GM12878 (cell line): ENCODE measurements at regions not wholly inside any gene's neighbourhood (a gene's known extent, or its start where the extent isn't known, plus 50 kb on each side); places are given as distances from the start of the nearest gene placed in this dataset.

ENCODE experiments used
- ATAC-seq: fragments of 200-7000 bp; cut with Tn5 transposase; 3 replicates; pipeline ENCODE4 v1.9.1; 2020; ENCODE audit warnings: mild to moderate bottlenecking, moderate library complexity
- BruUV-seq: library from RNA; stranded (reverse); fragments of 400-500 nt; replicated peaks from 2 replicates; lab custom pipeline; 2021; lab: Mats Ljungman, UMichigan
- CTCF ChIA-PET: fragments of 300-600 bp; sonication (Branson Sonifier 250); formaldehyde crosslinking; extraction: SDS; loops from one replicate; lab custom pipeline; 2021; ENCODE audit warnings: inconsistent platforms; lab: Yijun Ruan, JAX
- POLR2A ChIA-PET: fragments of 350-600 bp; formaldehyde crosslinking; extraction: SDS; loops from one replicate; lab custom pipeline; 2021; ENCODE audit warnings: inconsistent platforms; lab: Charles Lee
- RAD21 ChIA-PET: fragments of 300-600 bp; sonication (Branson Sonifier 250); formaldehyde crosslinking; loops from one replicate; lab custom pipeline; 2023; ENCODE audit warnings: antibody characterized with exemption; ENCODE audit not compliant: unreplicated experiment; lab: Charles Lee
- SMC1A ChIA-PET: fragments of 300-600 bp; sonication (Branson Sonifier 250); formaldehyde crosslinking; loops from one replicate; lab custom pipeline; 2023; ENCODE audit not compliant: unreplicated experiment, uncharacterized antibody; lab: Charles Lee
- DNase-seq: peaks from one replicate; pipeline ENCODE4 v3.0.0-alpha.2; 2011; ENCODE audit warnings: low read depth, low spot score
- FAIRE-seq: peaks from 3 replicates; lab custom pipeline; 2011; peaks lifted over from hg19 to GRCh38; lab: Jason Lieb, UNC
- H2AFZ ChIP-seq: 2 replicates; pipeline ENCODE4 v1.6.0; 2011; ENCODE audit warnings: low read depth, low read length, control low read depth; ENCODE audit not compliant: control insufficient read depth
- H3K27ac ChIP-seq: 2 replicates; pipeline ENCODE4 v1.5.1; 2011; ENCODE audit warnings: control low read depth; ENCODE audit not compliant: control insufficient read depth, insufficient read depth
- H3K27me3 ChIP-seq, 2 experiments: replicated peaks in 1 of 2; 2 replicates each; pipeline versions ENCODE4 v1.6.0 to v1.6.1; 2011; ENCODE audit warnings: low read length in 1 of 2; ENCODE audit not compliant: control insufficient read depth in 2 of 2, insufficient read depth in 2 of 2
- H3K36me3 ChIP-seq, 2 experiments: 2 replicates each; pipeline ENCODE4 v1.5.1; 2011; ENCODE audit warnings: low read length in 1 of 2; ENCODE audit not compliant: control insufficient read depth in 2 of 2, insufficient read depth in 2 of 2
- H3K4me1 ChIP-seq: 2 replicates; pipeline ENCODE4 v1.6.1; 2011; ENCODE audit warnings: mild to moderate bottlenecking, low read length, moderate library complexity, mixed read lengths; ENCODE audit not compliant: control insufficient read depth, insufficient read depth
- H3K4me2 ChIP-seq: 2 replicates; pipeline ENCODE4 v1.6.0; 2011; ENCODE audit warnings: control low read depth; ENCODE audit not compliant: control insufficient read depth, insufficient read depth
- H3K4me3 ChIP-seq: fragments of 200-600 bp; sonication (generic); 2 replicates; pipeline ENCODE4 v1.5.1; 2016
- H3K79me2 ChIP-seq: 2 replicates; pipeline ENCODE4 v1.6.0; 2011; ENCODE audit warnings: low read length; ENCODE audit not compliant: control insufficient read depth, insufficient read depth
- H3K9ac ChIP-seq: 2 replicates; pipeline ENCODE4 v1.8.0; 2011; ENCODE audit warnings: low read length, control low read depth, mixed read lengths; ENCODE audit not compliant: control insufficient read depth, insufficient read depth
- H3K9me3 ChIP-seq: replicated peaks from 3 replicates; pipeline ENCODE4 v1.5.1; 2011; ENCODE audit warnings: mild to moderate bottlenecking, low read length; ENCODE audit not compliant: control insufficient read depth, insufficient read depth
- H4K20me1 ChIP-seq: 2 replicates; pipeline ENCODE4 v1.6.0; 2011; ENCODE audit not compliant: control insufficient read depth, insufficient read depth
- ASH2L ChIP-seq: fragments of 300-600, 200-600 bp; sonication (generic); IDR thresholded peaks from 2 replicates; pipeline ENCODE4 v1.6.1; 2017; ENCODE audit warnings: low read depth, mild to moderate bottlenecking, borderline replicate concordance
- BRCA1 ChIP-seq: IDR thresholded peaks from 2 replicates; pipeline ENCODE4 v1.6.1; 2011; ENCODE audit warnings: low read depth, low read length, improper control_type of control experiment
- CBX3 ChIP-seq: fragments of 200-600 bp; sonication (generic); IDR thresholded peaks from 2 replicates; pipeline ENCODE4 v1.6.1; 2016; ENCODE audit warnings: low read depth, borderline replicate concordance
- FOXK2 ChIP-seq: fragments of 450-650 bp; IDR thresholded peaks from 2 replicates; pipeline ENCODE4 v1.6.1; 2017; ENCODE audit warnings: mild to moderate bottlenecking, moderate library complexity
- KDM1A ChIP-seq: fragments of 200-600 bp; sonication (generic); IDR thresholded peaks from 2 replicates; pipeline ENCODE4 v1.6.1; 2016; ENCODE audit warnings: borderline replicate concordance
- STAT3 ChIP-seq: IDR thresholded peaks from 2 replicates; pipeline ENCODE4 v1.6.1; 2011; ENCODE audit warnings: low read depth, low read length, improper control_type of control experiment
- TCF7 ChIP-seq: IDR thresholded peaks from 2 replicates; pipeline ENCODE4 v1.6.1; 2014; ENCODE audit warnings: antibody characterized with exemption, borderline replicate concordance
- ZZZ3 ChIP-seq: IDR thresholded peaks from 2 replicates; pipeline ENCODE4 v1.6.1; 2011; ENCODE audit warnings: low read depth; ENCODE audit not compliant: control insufficient read depth, insufficient read length
- WGBS: methylation state at CpG from one replicate; pipeline ENCODE4 v1.1.6; 2016; ENCODE audit warnings: low lambda C conversion rate; ENCODE audit not compliant: insufficient replicate concordance, insufficient coverage; ENCODE audit errors: missing lambda C conversion rate; 5-methylcytosine and 5-hydroxymethylcytosine counted together
- in situ Hi-C: fragments of 300-500 bp; cut with MboI; formaldehyde crosslinking; loops from 9 replicates; pipeline ENCODE4 v1.14.3; 2018; ENCODE audit warnings: mixed read lengths
- intact Hi-C: fragments of 100-400 bp; cut with micrococcal nuclease; formaldehyde crosslinking; loops from one replicate; pipeline ENCODE4 v1.14.2; 2022; ENCODE audit not compliant: unreplicated experiment
- TF ChIP-seq, protein P1 (sequence below): IDR thresholded peaks from 2 replicates; pipeline ENCODE4 v1.6.1; 2011; ENCODE audit warnings: borderline replicate concordance, low read depth, mild to moderate bottlenecking, moderate library complexity, low read length; ENCODE audit not compliant: insufficient read depth, poor library complexity, severe bottlenecking
- TF ChIP-seq, protein P2 (sequence below): fragments of 450-650 bp; IDR thresholded peaks from 2 replicates; pipeline ENCODE4 v1.6.1; 2016; ENCODE audit warnings: mild to moderate bottlenecking, moderate library complexity, borderline replicate concordance

DNA sequence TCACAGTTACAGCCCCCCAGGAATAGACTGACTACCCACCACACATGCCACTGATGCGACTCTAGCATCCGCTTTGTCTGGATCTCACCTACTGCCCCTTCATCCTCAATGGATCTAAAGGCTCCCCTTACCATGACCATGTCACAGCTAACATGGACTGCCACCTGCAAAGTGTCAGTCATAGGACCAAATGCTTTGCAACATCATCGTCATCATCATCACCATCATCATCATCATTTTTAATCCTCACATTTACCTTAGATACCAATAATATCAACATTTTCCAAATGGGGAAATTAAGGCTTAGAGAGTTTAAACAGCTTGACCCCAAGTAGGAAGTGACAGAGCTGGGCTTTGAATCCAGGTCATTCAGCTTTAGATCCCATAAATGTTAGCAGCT lies 60.1 kb upstream of the NEDD4L start:
- ChIA-PET CTCF (no interaction called here), RAD21 (interaction anchor here (1.6 kb wide), 1 partner anchor 25 kb away, joined by 6 read pairs; no protein-coding TSS in a partner anchor), SMC1A (interaction anchor here (1.3 to 1.5 kb wide), 2 partner anchors 30 to 102 kb away, joined by 3 to 4 read pairs; no protein-coding TSS in a partner anchor), POLR2A (no interaction called here)
- Histone ChIP-seq H3K36me3 (no peaks in the 10 kb centered on the region), H3K79me2 (no peaks in the 10 kb centered on the region), H3K27me3 (no peaks in the 10 kb centered on the region; a peak in 1 of 4 replicates), H3K4me1 (peaks cover 3% of the 10 kb centered on the region; the same call in 1 of the 2 replicates), H3K4me2 (no peak overlapping the region), H2AFZ (no peak overlapping the region), H4K20me1 (no peaks in the 10 kb centered on the region), H3K9ac (no peak overlapping the region), H3K9me3 (no peaks in the 10 kb centered on the region), H3K4me3 (no peak overlapping the region), H3K27ac (no peak overlapping the region)
- TF ChIP-seq, protein P1, sequence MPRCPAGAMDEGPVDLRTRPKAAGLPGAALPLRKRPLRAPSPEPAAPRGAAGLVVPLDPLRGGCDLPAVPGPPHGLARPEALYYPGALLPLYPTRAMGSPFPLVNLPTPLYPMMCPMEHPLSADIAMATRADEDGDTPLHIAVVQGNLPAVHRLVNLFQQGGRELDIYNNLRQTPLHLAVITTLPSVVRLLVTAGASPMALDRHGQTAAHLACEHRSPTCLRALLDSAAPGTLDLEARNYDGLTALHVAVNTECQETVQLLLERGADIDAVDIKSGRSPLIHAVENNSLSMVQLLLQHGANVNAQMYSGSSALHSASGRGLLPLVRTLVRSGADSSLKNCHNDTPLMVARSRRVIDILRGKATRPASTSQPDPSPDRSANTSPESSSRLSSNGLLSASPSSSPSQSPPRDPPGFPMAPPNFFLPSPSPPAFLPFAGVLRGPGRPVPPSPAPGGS, result no peak
- no peak for TF ChIP-seq ZZZ3
- no peak for TF ChIP-seq KDM1A
- no peak for TF ChIP-seq ASH2L
- no peak for TF ChIP-seq TCF7
- no peak for TF ChIP-seq CBX3
- TF ChIP-seq BRCA1, result no peak
- no peak for TF ChIP-seq FOXK2
- TF ChIP-seq STAT3, result no peak
- TF ChIP-seq, protein P2, sequence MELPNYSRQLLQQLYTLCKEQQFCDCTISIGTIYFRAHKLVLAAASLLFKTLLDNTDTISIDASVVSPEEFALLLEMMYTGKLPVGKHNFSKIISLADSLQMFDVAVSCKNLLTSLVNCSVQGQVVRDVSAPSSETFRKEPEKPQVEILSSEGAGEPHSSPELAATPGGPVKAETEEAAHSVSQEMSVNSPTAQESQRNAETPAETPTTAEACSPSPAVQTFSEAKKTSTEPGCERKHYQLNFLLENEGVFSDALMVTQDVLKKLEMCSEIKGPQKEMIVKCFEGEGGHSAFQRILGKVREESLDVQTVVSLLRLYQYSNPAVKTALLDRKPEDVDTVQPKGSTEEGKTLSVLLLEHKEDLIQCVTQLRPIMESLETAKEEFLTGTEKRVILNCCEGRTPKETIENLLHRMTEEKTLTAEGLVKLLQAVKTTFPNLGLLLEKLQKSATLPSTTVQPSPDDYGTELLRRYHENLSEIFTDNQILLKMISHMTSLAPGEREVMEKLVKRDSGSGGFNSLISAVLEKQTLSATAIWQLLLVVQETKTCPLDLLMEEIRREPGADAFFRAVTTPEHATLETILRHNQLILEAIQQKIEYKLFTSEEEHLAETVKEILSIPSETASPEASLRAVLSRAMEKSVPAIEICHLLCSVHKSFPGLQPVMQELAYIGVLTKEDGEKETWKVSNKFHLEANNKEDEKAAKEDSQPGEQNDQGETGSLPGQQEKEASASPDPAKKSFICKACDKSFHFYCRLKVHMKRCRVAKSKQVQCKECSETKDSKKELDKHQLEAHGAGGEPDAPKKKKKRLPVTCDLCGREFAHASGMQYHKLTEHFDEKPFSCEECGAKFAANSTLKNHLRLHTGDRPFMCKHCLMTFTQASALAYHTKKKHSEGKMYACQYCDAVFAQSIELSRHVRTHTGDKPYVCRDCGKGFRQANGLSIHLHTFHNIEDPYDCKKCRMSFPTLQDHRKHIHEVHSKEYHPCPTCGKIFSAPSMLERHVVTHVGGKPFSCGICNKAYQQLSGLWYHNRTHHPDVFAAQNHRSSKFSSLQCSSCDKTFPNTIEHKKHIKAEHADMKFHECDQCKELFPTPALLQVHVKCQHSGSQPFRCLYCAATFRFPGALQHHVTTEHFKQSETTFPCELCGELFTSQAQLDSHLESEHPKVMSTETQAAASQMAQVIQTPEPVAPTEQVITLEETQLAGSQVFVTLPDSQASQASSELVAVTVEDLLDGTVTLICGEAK, result no peak
- intact Hi-C loops (no loop called here), in situ Hi-C loops (no loop called here)
- 40% methylated on average over 3 of the region's 3 CpGs for WGBS
- ATAC-seq (no peak), DNase-seq (no peak), FAIRE-seq (no peak)
- BruUV-seq, result no TSS peak
